ENCODE measurements at regions not wholly inside any gene's neighbourhood (a gene's known extent, or its start where the extent isn't known, plus 50 kb on each side); places are given as distances from the start of the nearest gene placed in this dataset.
"Not testable (repeated sequence)": the region's sequence is repeated elsewhere in the genome, so short reads cannot be mapped to it uniquely, and the experiment has no call there.

- DNase-seq: no peak
Measured at GRCh38 chr1:228996281-228996680, 261.0 kb downstream of the RHOU start.

DNA sequence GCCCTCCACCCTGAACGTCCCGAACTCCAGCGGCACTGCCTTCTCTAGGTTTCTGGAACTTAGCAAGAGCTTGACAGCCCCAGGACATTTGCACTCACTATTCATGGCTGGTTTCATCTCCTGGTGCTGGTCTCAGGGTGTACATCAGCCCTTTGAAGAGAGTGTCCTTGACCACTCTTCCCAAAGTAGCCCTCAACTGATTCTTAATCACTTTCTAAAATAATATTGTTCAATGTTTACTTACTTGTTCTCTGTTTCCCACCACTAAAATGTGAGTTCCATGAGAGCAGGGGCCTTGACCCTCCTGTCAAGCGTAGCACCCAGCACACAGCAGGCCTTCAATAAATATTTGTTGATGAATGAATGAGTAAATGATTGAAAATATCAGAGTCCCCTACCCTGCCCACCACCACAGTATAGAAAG lies 262.5 kb downstream of the RHOU start:
- no peak for DNase-seq

- no peak for DNase-seq
Measured at GRCh38 chr1:228998179-228998578, 262.9 kb downstream of the RHOU start.

- no peak for DNase-seq
Measured at GRCh38 chr1:228999446-229000170, 264.3 kb downstream of the RHOU start.

DNA sequence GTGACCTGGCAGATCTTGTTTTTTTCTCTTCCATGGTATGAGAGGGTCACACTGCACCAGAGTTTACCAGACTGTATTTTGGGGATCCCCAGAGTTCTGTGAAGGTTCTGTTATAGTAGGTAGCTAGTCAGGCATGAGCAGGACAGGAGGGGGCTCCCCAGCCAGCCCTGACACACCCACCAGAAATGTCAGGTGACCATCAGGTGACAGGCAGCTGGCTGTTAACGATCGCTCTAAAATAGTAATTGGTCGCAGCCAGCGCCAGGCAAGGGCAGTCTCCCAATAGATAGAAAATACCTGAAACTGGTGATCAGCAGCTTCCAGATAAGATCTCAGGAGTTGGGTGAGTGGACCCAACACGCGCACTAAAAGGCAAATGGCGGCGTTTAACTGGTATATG lies 264.9 kb downstream of the RHOU start:
- no peak for DNase-seq

GRCh38 chr1:229001467-229002011 lies 266.3 kb downstream of the RHOU start:
- DNase-seq: no peak

GRCh38 chr1:229002037-229002436 lies 266.8 kb downstream of the RHOU start:
- no peak for DNase-seq

DNA sequence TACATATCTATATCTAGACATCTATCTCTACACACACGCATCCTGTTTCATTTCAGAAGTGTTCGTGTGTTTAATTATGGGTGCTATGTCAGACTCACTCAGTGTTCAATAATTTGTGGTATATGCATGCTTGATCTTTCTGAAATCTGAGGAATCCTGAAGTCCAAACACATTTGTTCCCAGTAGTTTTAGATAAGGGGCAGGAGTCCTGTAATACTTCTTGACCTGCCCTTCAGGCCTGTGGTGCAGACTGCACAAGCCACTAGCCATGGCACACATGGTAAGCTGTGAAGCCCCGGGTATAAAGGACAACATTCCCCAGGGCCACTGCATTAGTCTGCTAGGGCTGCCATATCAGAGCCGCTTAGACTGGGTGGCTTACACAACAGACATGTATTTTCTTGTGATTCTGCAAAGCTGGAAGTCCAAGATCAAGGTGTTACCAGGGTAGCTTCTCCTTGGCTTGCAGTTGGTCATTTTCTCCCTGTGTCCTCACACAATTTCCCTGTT lies 267.2 kb downstream of the RHOU start:
- no peak for DNase-seq

DNA sequence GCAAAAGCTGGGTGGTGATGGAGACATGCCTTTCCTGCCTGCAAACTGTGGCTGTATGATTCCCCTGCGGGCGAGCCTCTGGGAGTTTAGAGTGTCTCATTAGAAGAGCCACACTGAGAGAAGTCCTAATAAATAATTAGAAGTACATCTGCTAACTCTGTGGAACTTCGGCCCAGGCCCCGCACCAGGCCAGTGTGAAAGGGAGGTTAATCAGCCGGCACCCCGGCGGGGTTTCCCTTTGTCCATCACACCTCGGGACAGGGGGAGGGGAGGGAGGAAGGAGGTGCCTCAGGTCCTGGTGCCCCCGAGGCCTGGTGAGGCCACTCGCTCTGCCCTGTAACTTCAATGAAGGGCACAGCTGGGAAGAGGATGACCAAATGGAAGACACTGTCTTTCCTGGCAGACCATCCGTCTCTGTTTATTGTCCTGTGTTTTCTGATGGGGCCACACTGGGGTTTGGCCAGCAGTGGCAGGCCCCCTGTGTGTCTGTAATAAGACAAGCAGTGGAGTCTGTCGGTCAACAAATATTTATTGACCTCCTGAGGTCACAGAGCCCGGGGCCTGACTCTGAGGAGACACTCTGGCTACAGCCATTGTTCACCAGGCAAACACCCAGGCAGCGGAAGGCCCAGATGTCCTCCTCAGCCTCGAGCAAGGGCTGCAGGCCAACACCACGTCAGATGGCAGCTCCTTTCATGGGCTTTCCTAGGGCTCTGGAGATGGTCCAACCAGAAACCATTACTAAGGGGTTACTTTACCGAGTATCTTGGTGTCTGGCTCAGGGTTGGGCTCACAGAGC lies 267.5 kb upstream of the RAB4A start:
- no peak for DNase-seq

DNA sequence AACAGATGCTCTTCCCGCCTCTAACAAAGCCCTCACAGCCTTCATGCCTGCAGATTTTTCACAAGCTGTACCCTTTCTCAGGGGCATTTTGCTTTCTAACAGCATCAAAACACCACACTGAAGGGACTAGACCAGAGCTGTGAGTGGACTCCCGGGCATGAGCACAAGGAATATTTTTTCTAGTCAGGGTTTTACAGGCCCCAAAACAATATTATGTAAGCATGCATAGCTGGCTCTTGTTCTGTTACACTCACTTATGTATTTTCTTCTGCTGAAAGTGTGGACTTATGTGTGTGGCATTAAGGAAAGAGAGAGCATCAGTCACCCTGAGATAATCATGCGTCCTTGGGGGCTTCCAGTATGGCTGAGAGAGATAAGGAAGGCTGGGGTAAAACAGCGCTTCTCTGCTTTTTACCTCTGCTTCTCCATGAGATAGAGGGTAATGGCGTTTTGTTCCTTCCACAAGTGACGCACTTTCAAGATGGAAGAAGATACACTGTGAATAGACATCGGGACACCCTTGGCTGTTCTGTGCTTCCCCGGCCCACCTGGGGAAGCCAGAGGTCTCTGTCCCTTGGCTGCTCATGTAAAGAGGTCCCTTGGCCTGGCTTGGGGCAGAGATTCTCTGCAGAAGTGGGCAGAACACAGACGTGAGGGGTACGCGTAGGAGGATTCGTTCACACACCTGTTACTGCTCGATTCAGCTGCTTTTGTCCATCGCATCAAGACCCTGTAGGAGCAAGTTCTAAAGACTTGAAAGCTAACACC lies 266.7 kb upstream of the RAB4A start:
- no peak for DNase-seq

DNA sequence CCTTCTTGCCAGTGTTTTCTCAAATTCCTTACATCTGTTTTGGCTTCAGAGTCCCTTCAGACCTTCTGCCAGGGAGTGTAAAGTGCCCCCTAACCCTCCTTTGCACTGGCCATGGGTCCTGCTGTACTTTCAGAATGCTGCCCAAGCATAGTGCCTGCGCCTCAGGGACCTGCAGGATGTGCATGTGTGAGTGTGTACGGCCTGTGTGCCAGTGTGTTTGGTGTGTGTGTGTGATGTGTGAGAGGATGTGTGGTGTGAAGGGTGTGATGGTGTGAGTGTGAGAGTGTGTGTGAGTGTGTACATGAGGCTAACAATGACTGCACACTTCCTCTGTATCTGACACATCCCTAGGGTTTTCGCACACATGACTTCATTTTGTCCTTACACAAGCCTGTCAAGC lies 265.8 kb upstream of the RAB4A start:
- no peak for DNase-seq

GRCh38 chr1:229005556-229005955 lies 265.4 kb upstream of the RAB4A start:
- DNase-seq: no peak

- DNase-seq: no peak
Measured at GRCh38 chr1:229006121-229006870, 264.6 kb upstream of the RAB4A start.

DNA sequence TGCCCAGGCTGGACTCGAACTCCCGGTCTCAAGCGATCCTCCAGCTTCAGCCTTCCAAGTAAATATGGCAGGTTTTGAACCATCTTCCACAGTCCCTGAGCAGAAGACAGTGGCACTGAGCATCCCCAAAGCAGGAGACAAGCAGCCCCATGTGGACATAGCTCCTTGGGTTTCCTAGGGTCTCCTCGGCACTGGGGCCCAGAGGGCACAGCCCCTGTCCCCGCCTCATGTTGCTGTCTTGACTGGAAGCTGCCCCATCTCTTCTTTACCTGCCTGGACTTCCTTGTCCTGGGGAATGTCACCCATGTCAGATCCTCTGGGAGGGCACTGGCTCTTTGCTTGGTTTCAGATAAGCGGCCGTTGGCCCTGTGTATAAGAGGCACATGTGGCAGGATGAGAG lies 263.7 kb upstream of the RAB4A start:
- DNase-seq: no peak

GRCh38 chr1:229007701-229008100 lies 263.2 kb upstream of the RAB4A start:
- no peak for DNase-seq

DNA sequence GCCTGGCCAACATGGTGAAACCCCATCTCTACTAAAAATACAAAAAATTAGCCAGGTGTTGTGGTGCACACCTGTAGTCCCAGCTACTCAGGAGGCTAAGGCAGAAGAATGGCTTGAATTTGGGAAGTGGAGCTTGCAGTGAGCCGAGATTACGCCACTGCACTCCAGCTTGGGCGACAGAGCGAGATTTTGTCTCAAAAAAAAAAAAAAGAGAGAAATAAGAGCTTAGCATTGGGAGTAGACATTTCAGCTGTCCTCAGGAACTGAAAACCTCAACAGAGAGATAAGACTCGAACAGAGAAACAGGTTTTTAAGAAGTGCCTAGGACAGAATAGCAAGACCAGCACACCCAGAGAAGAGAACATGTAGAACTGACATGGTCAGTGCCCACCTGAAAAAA lies 262.6 kb upstream of the RAB4A start:
- DNase-seq: not testable (repeated sequence)

DNA sequence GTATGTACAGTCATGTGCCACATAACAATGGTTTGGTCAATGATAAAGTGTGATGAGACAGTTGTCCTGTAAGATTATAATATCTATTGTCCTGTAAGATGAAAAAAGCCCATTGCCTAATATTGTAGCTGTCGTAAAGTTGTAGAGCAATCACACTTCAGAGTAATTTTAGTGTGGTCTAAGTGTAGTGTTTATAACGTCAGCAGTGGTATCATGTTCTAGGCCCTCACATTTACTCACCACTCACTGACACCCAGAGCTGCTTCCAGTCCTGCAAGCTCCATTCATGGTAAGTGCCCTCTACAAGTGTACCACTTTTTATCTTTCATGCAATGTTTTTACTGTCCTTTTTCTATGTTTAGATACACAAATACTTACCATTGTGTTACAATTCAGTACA lies 259.9 kb upstream of the RAB4A start:
- DNase-seq: no peak

GRCh38 chr1:229012823-229013222 lies 258.1 kb upstream of the RAB4A start:
- DNase-seq: no peak

- DNase-seq: no peak
Measured at GRCh38 chr1:229013981-229014380, 256.9 kb upstream of the RAB4A start.

DNA sequence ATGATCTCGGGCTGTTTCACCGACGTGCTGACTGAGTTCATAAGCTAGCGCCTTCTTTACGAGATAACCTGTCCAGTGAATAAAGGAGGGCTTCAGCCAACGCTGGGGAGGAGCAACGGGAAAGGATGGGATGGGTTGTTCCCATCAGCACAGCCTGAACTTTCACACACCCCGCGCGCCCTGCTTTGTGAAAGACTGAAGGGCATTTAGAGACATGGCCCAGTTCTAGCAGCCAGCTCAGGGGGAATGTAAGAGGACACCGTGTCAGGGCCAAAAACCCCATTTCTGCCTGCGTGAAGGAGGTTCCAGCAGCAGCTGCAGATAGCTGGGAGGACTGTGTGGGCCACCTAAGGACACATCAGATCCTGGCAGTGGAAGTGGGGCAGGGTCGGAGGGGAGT lies 255.1 kb upstream of the RAB4A start:
- no peak for DNase-seq

- DNase-seq: no peak
Measured at GRCh38 chr1:229017091-229017490, 253.8 kb upstream of the RAB4A start.

DNA sequence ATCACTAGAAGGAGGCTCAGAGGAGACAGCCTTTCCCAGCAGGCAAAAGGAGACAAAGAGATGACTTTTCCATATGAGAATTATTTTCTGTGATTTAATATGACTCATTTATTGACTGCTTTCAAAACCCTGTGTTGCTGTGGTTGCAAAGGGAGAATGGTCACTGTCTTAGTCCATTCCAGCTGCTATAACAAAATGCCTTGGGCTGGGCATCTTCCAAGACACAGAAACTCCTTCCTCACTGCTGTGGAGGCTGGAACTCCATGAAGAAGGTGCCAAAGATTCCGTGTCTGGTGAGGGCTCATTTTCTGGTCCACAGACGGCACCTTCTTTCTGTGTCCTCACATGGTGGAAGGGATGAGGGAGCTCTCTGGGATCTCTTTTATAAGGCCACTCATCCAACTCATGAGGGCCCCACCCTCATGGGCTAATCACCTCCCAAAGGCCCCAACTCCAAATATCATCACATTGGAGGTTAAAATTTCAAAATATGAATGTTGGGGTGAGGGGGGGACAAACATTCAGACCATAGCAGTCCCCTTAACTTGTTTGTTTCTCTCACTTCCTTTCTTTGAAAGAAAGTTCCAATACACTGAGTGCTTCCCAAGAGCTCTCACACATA lies 252.1 kb upstream of the RAB4A start:
- DNase-seq: no peak

Measured in activated CD8-positive, alpha-beta memory T cell treated with anti-CD3 and anti-CD28 coated beads, Interleukin-2, amount 50 U/mL, for 48 hours (primary cell).